ENCODE measurements at regions not wholly inside any gene's neighbourhood (a gene's known extent, or its start where the extent isn't known, plus 50 kb on each side); places are given as distances from the start of the nearest gene placed in this dataset.

GRCh38 chr6:155949256-155949655, 493.6 kb upstream of the NOX3 start:
- dilution Hi-C loops (cut with HindIII; ENCODE audit: low sequenced_read_pairs, unreplicated experiment) = no loop called here
- H3K9me3 ChIP-seq (ENCODE audit: control insufficient read depth, insufficient read depth, low read length) = peaks cover 12% of the 10 kb centered on the region; the same call in 1 of the 2 replicates
- no peaks in the 10 kb centered on the region for H3K9me1 ChIP-seq (ENCODE audit: insufficient read depth, low read length)
- no peak for TF ChIP-seq ELK1 (IDR thresholded peaks at IDR 0.05; ENCODE audit: borderline replicate concordance, low read depth, low read length)
- TF ChIP-seq BHLHE40 (IDR thresholded peaks at IDR 0.05; ENCODE audit: low read depth, low read length) = no peak
- no peak for TF ChIP-seq SMC3 (IDR thresholded peaks at IDR 0.05; ENCODE audit: low read depth, low read length)
- no peak for TF ChIP-seq RAD21 (IDR thresholded peaks at IDR 0.05; ENCODE audit: low read length)
- no peak for TF ChIP-seq MXI1 (IDR thresholded peaks at IDR 0.05; ENCODE audit: borderline replicate concordance, low read depth, low read length)
- TF ChIP-seq MAFK (IDR thresholded peaks at IDR 0.05; ENCODE audit: low read depth, low read length) = no peak
- TF ChIP-seq CHD1 (IDR thresholded peaks at IDR 0.05; ENCODE audit: low read depth, low read length) = no peak
- TF ChIP-seq CEBPB (IDR thresholded peaks at IDR 0.05; ENCODE audit: low read depth, low read length) = no peak
- TF ChIP-seq FOS (IDR thresholded peaks at IDR 0.05; ENCODE audit: low read depth, low read length) = no peak
- no peak for TF ChIP-seq POLR2A (IDR thresholded peaks at IDR 0.05; ENCODE audit: low read depth, low read length)
- TF ChIP-seq MAZ (IDR thresholded peaks at IDR 0.05; ENCODE audit: borderline replicate concordance, low read depth, low read length) = no peak
- TF ChIP-seq CTCF (conservative IDR thresholded peaks at IDR 0.05; ENCODE audit: low read depth, low read length) = no peak
- TF ChIP-seq NFE2L2 (IDR thresholded peaks at IDR 0.05; ENCODE audit: low read depth, low read length) = no peak
- TF ChIP-seq RCOR1 (IDR thresholded peaks at IDR 0.05; ENCODE audit: insufficient replicate concordance, low read length) = no peak
- TF ChIP-seq RFX5 (IDR thresholded peaks at IDR 0.05; ENCODE audit: low read depth, low read length) = no peak
- no peak for TF ChIP-seq USF2 (IDR thresholded peaks at IDR 0.05; ENCODE audit: low read depth, low read length)
- H3K23ac ChIP-seq (ENCODE audit: low read depth, low read length) = no peak overlapping the region
- no peak overlapping the region for H3K9ac ChIP-seq (ENCODE audit: low read depth, low read length)
- in situ Hi-C loops (cut with MboI; ENCODE audit: low sequenced_read_pairs) = no loop called here
- intact Hi-C loops (cut with micrococcal nuclease) = no loop called here
- H3K4me1 ChIP-seq (ENCODE audit: control insufficient read depth, insufficient read depth, low read length) = no peaks in the 10 kb centered on the region
- no peaks in the 10 kb centered on the region for H4K20me1 ChIP-seq (ENCODE audit: insufficient read depth, low read length)
- no peaks in the 10 kb centered on the region for H3K36me3 ChIP-seq (ENCODE audit: control insufficient read depth, insufficient read depth, low read length)
- no peak overlapping the region for H2BK20ac ChIP-seq (ENCODE audit: low read depth, low read length)
- H3K79me1 ChIP-seq (ENCODE audit: low read depth in 1 of 2, low read length in 2 of 2) = no peaks in the 10 kb centered on the region
- H2AK5ac ChIP-seq (ENCODE audit: low read depth, low read length) = no peak overlapping the region
- WGBS, 2 experiments (ENCODE audit: extremely low coverage in 2 of 2, insufficient read length in 1 of 2) = no CpG with 5 or more reads among the region's 3 CpGs
- H4K91ac ChIP-seq (ENCODE audit: insufficient read depth, low read depth, low read length) = no peak overlapping the region
- no peak overlapping the region for H2AFZ ChIP-seq (replicated peaks; ENCODE audit: low read length, poor library complexity)
- no peak overlapping the region for H3K4me3 ChIP-seq (ENCODE audit: insufficient read depth, low read depth, low read length)
- no peak overlapping the region for H2BK5ac ChIP-seq (ENCODE audit: low read depth, low read length, poor library complexity, severe bottlenecking)
- no peak overlapping the region for H4K5ac ChIP-seq (ENCODE audit: low read depth, low read length)
- H2BK120ac ChIP-seq (ENCODE audit: low read depth, low read length) = no peak overlapping the region
- H3K56ac ChIP-seq (ENCODE audit: extremely low read depth, insufficient read depth, low read length) = no peak overlapping the region
- BruUV-seq (replicated peaks) = no TSS peak
- no peak for DNase-seq
- no peak overlapping the region for H3K4ac ChIP-seq (ENCODE audit: low read depth, low read length)
- ChIA-PET CTCF (no interaction called here), POLR2A (ENCODE audit: unreplicated experiment) (no interaction called here)
- no peak overlapping the region for H3K27ac ChIP-seq (ENCODE audit: insufficient read depth, low read length)
- H4K8ac ChIP-seq (ENCODE audit: low read depth in 2 of 2, low read length in 2 of 2) = no peak overlapping the region
- H3K18ac ChIP-seq (ENCODE audit: low read depth, low read length) = no peak overlapping the region
- no peak overlapping the region for H3K14ac ChIP-seq (replicated peaks; ENCODE audit: low read depth, low read length)
- ATAC-seq (ENCODE audit: low read depth) = no peak
- no peak overlapping the region for H3K4me2 ChIP-seq (ENCODE audit: low read depth, low read length)
- no peak overlapping the region for H2AK9ac ChIP-seq (replicated peaks; ENCODE audit: low read depth, low read length, poor library complexity)
- no peaks in the 10 kb centered on the region for H3K27me3 ChIP-seq (ENCODE audit: control insufficient read depth, insufficient read depth, low read length)
- H2BK15ac ChIP-seq (ENCODE audit: low read depth, low read length) = no peak overlapping the region
